ENCODE measurements at regions not wholly inside any gene's neighbourhood (a gene's known extent, or its start where the extent isn't known, plus 50 kb on each side); places are given as distances from the start of the nearest gene placed in this dataset.

DNA sequence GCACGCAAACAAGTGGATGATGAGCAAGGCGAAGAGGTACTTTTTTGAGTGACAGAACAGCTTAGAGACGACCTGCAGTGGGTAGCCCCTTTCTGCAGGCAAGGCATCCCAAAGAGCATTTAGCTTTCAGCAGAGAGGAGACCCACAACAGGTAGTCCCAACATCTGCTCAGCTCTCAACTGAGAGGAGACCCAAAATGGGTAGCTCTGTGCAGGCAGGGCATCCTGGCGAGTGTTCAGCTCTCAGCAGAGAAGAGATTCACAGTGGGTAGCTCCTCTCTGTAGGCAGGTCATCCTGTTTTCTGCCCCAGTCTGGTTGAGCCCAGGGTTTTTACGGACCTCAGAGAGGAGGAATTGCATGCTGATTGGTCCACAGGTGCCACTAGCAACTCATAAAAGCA is 2396.1 kb upstream of the C9orf72 start:
- DNase-seq (ENCODE audit: low read depth in 1 of 2, low spot score in 2 of 2) = no peak
- FAIRE-seq = no peak
- no peak overlapping the region for H3K27ac ChIP-seq (ENCODE audit: low read depth, low read length)
- TF ChIP-seq ZNF274 (IDR thresholded peaks at IDR 0.05; ENCODE audit: borderline replicate concordance, extremely low read depth, low read length) (no peak), SP4 (IDR thresholded peaks at IDR 0.05; ENCODE audit: low read length) (no peak), ATF3 (IDR thresholded peaks at IDR 0.05; ENCODE audit: insufficient read depth, low read depth, low read length) (no peak), CBX5 (IDR thresholded peaks at IDR 0.05; ENCODE audit: low read depth, low read length) (no peak), KDM1A (IDR thresholded peaks at IDR 0.05; ENCODE audit: borderline replicate concordance, low read length) (no peak), SIRT6 (IDR thresholded peaks at IDR 0.05; ENCODE audit: low read length) (no peak), NANOG (IDR thresholded peaks at IDR 0.05; ENCODE audit: insufficient read depth, low read depth, low read length, poor library complexity, severe bottlenecking) (no peak), POLR2AphosphoS5 (IDR thresholded peaks at IDR 0.05; ENCODE audit: low read depth, low read length) (no peak), HDAC2 (IDR thresholded peaks at IDR 0.05; ENCODE audit: borderline replicate concordance in 1 of 2, low read depth in 2 of 2, low read length in 2 of 2) (no peak), TBP (IDR thresholded peaks at IDR 0.05; ENCODE audit: low read depth, low read length) (no peak), FOSL1 (IDR thresholded peaks at IDR 0.05; ENCODE audit: insufficient read depth, low read depth, low read length) (no peak), MAFK (IDR thresholded peaks at IDR 0.05; ENCODE audit: low read depth, low read length) (no peak), RBBP5 (IDR thresholded peaks at IDR 0.05; ENCODE audit: borderline replicate concordance, low read depth, low read length) (no peak), POLR2A (IDR thresholded peaks at IDR 0.05; ENCODE audit: control extremely low read depth in 1 of 2, low read depth in 2 of 2, low read length in 2 of 2) (no peak), TEAD4 (IDR thresholded peaks at IDR 0.05; ENCODE audit: low read depth, low read length) (no peak), BACH1 (IDR thresholded peaks at IDR 0.05; ENCODE audit: low read length) (no peak)

More for the DNA sequence above, 2396.1 kb upstream of the C9orf72 start:
- H3K79me2 ChIP-seq (ENCODE audit: control insufficient read depth in 1 of 2, insufficient read depth in 2 of 2, low read length in 2 of 2) = no peaks in the 10 kb centered on the region
- no peak overlapping the region for H2BK12ac ChIP-seq (ENCODE audit: low read depth, low read length)
- no peak overlapping the region for H2BK15ac ChIP-seq (ENCODE audit: low read length)
- ChIA-PET POLR2A (ENCODE audit: partially characterized antibody) (no interaction called here), CTCF (ENCODE audit: partially characterized antibody) (interaction anchor here (0.9 to 1.1 kb wide), 2 partner anchors 18 to 28 kb away, joined by 3 read pairs; no protein-coding TSS in a partner anchor)
- H2BK120ac ChIP-seq (replicated peaks; ENCODE audit: low read depth, low read length) = no peak overlapping the region
- no peaks in the 10 kb centered on the region for H3K23me2 ChIP-seq (ENCODE audit: low read depth, low read length)
- no peaks in the 10 kb centered on the region for H3K9me3 ChIP-seq (ENCODE audit: insufficient read depth in 2 of 2, low read depth in 1 of 2, low read length in 1 of 2)
- no peak overlapping the region for H4K91ac ChIP-seq (replicated peaks; ENCODE audit: insufficient read length, low read length)
- 93% methylated on average over 5 of the region's 5 CpGs; no CpG with 5 or more reads in 1 of the 2 experiments for WGBS, 2 experiments (ENCODE audit: extremely low coverage in 1 of 2, insufficient coverage in 1 of 2, insufficient read length in 1 of 2, insufficient replicate concordance in 2 of 2, low coverage in 1 of 2, low lambda C conversion rate in 2 of 2, missing lambda C conversion rate in 1 of 2)
- no peak overlapping the region for H3K23ac ChIP-seq (ENCODE audit: insufficient read length)
- no peak overlapping the region for H2AK5ac ChIP-seq (ENCODE audit: low read depth, low read length)
- no peaks in the 10 kb centered on the region for H3K4me1 ChIP-seq (replicated peaks in 1 of 4; ENCODE audit: control insufficient read depth in 3 of 4, insufficient read depth in 4 of 4, low read length in 3 of 4)
- H3K14ac ChIP-seq (ENCODE audit: insufficient read length) = no peak overlapping the region
- no peak overlapping the region for H3K4me3 ChIP-seq (ENCODE audit: extremely low read depth in 1 of 4, insufficient read depth in 2 of 4, low read depth in 3 of 4, low read length in 4 of 4)
- no peak overlapping the region for H3K4me2 ChIP-seq (ENCODE audit: insufficient read depth in 1 of 2, low read depth in 2 of 2, low read length in 2 of 2)
- no peak overlapping the region for H2BK20ac ChIP-seq (ENCODE audit: low read length)
- no peak overlapping the region for H3K56ac ChIP-seq (replicated peaks; ENCODE audit: insufficient read length, low read depth, low read length)
- H2BK5ac ChIP-seq (ENCODE audit: low read depth, low read length) = no peak overlapping the region
- no peak overlapping the region for H3K18ac ChIP-seq (ENCODE audit: extremely low read depth, low read length)
- no peaks in the 10 kb centered on the region for H3K27me3 ChIP-seq (replicated peaks in 1 of 4; ENCODE audit: control insufficient read depth in 3 of 4, extremely low read depth in 1 of 4, insufficient read depth in 3 of 4, low read length in 3 of 4)
- no peak overlapping the region for H4K5ac ChIP-seq (ENCODE audit: insufficient read length, low read depth, low read length)
- no peak overlapping the region for H3K9ac ChIP-seq (replicated peaks in 1 of 4; ENCODE audit: extremely low read depth in 1 of 4, low read depth in 3 of 4, low read length in 3 of 4)
- no peak overlapping the region for H4K8ac ChIP-seq (ENCODE audit: extremely low read depth, insufficient read depth, low read length)
- no peaks in the 10 kb centered on the region for H3K36me3 ChIP-seq (ENCODE audit: control insufficient read depth in 2 of 4, insufficient read depth in 4 of 4, low read length in 3 of 4)
- no peaks in the 10 kb centered on the region for H3K79me1 ChIP-seq (ENCODE audit: low read depth, low read length)
- H2AFZ ChIP-seq (ENCODE audit: low read length) = no peak overlapping the region
- no peak overlapping the region for H3K4ac ChIP-seq (replicated peaks; ENCODE audit: insufficient read length, low read depth, low read length)
- no peaks in the 10 kb centered on the region for H4K20me1 ChIP-seq (replicated peaks in 1 of 2; ENCODE audit: control insufficient read depth in 1 of 2, insufficient read depth in 2 of 2, low read length in 2 of 2)
